Neural cell (in vitro differentiated cells): ENCODE measurements at regions not wholly inside any gene's neighbourhood (a gene's known extent, or its start where the extent isn't known, plus 50 kb on each side); places are given as distances from the start of the nearest gene placed in this dataset.

ENCODE experiments used
- H2AFZ ChIP-seq: fragments of 200-600, 300-800 bp; sonication (generic), shearing (Covaris generic); 2 replicates; pipeline ENCODE4 v1.6.0; 2014; ENCODE audit warnings: low read depth, mild to moderate bottlenecking, antibody characterized with exemption, low read length, moderate library complexity
- H3F3A ChIP-seq: fragments of 200-600 bp; shearing (Covaris generic); 2 replicates; pipeline ENCODE4 v1.6.1; 2016; ENCODE audit warnings: mild to moderate bottlenecking, moderate library complexity, mixed read lengths, antibody characterized with exemption, low read length; ENCODE audit not compliant: insufficient read depth, poor library complexity, severe bottlenecking
- H3K27ac ChIP-seq: fragments of 200-600, 300-800 bp; sonication (generic), shearing (Covaris generic); 2 replicates; pipeline ENCODE4 v1.5.1; 2014; ENCODE audit warnings: mild to moderate bottlenecking, low read length, moderate library complexity
- H3K27me3 ChIP-seq: fragments of 300-800, 200-600 bp; sonication (generic), shearing (Covaris generic); 2 replicates; pipeline ENCODE4 v1.6.0; 2014; ENCODE audit warnings: mild to moderate bottlenecking, low read depth, low read length, moderate library complexity; ENCODE audit not compliant: insufficient read depth
- H3K36me3 ChIP-seq: fragments of 300-800, 200-600 bp; sonication (generic), shearing (Covaris generic); 2 replicates; pipeline ENCODE4 v1.5.1; 2014; ENCODE audit warnings: mild to moderate bottlenecking, antibody characterized with exemption, low read length, moderate library complexity; ENCODE audit not compliant: insufficient read depth
- H3K4me2 ChIP-seq: fragments of 300-800, 200-600 bp; sonication (generic), shearing (Covaris generic); 2 replicates; pipeline ENCODE4 v1.6.0; 2014; ENCODE audit warnings: mild to moderate bottlenecking, low read length
- H3K4me3 ChIP-seq: fragments of 300-800, 200-600 bp; sonication (generic), shearing (Covaris generic); 2 replicates; pipeline ENCODE4 v1.5.1; 2014; ENCODE audit warnings: mild to moderate bottlenecking, low read length, moderate library complexity
- H3K79me2 ChIP-seq: fragments of 200-600 bp; shearing (Covaris generic); replicated peaks from 2 replicates; pipeline ENCODE4 v1.6.0; 2014; ENCODE audit warnings: mild to moderate bottlenecking, low read length, moderate library complexity; ENCODE audit not compliant: insufficient read depth
- H3K9ac ChIP-seq: fragments of 300-800, 200-600 bp; sonication (generic), shearing (Covaris generic); 2 replicates; pipeline ENCODE4 v1.6.1; 2016; ENCODE audit warnings: mild to moderate bottlenecking, low read length, mixed read lengths
- H3K9me2 ChIP-seq: fragments of 200-600 bp; shearing (Covaris generic); 2 replicates; pipeline ENCODE4 v1.6.1; 2016; ENCODE audit warnings: mild to moderate bottlenecking, low read length, mixed read lengths; ENCODE audit not compliant: insufficient read depth
- H3K9me3 ChIP-seq: fragments of 200-600, 300-800 bp; sonication (generic), shearing (Covaris generic); 2 replicates; pipeline ENCODE4 v1.6.1; 2016; ENCODE audit warnings: mild to moderate bottlenecking, mixed run types, low read length, moderate library complexity, mixed read lengths
- H4K20me1 ChIP-seq: fragments of 200-600 bp; shearing (Covaris generic); 2 replicates; pipeline ENCODE4 v1.6.1; 2016; ENCODE audit warnings: mild to moderate bottlenecking, mixed run types; ENCODE audit not compliant: insufficient read depth
- CTCF ChIP-seq: fragments of 450-650 bp; IDR thresholded peaks from 2 replicates; pipeline ENCODE4 v1.5.1; 2014; ENCODE audit warnings: antibody characterized with exemption, mild to moderate bottlenecking, moderate library complexity; ENCODE audit not compliant: poor library complexity, severe bottlenecking
- EP300 ChIP-seq: fragments of 450-650 bp; conservative IDR thresholded peaks from 2 replicates; pipeline ENCODE4 v1.6.1; 2014; ENCODE audit warnings: antibody characterized with exemption, mild to moderate bottlenecking, moderate library complexity; ENCODE audit not compliant: poor library complexity, severe bottlenecking
- EZH2 ChIP-seq: fragments of 200-600, 300-800 bp; shearing (Covaris generic), sonication (generic); IDR thresholded peaks from 2 replicates; pipeline ENCODE4 v1.6.1; 2014; ENCODE audit warnings: antibody characterized with exemption, low read length, borderline replicate concordance, mild to moderate bottlenecking; ENCODE audit not compliant: insufficient read depth, poor library complexity, severe bottlenecking
- MXI1 ChIP-seq: fragments of 450-650 bp; conservative IDR thresholded peaks from 2 replicates; pipeline ENCODE4 v1.6.1; 2014; ENCODE audit warnings: antibody characterized with exemption, mild to moderate bottlenecking; ENCODE audit not compliant: poor library complexity, severe bottlenecking
- POLR2AphosphoS5 ChIP-seq: IDR thresholded peaks from 2 replicates; pipeline ENCODE4 v1.6.1; 2012
- RAD21 ChIP-seq: fragments of 450-650 bp; conservative IDR thresholded peaks from 2 replicates; pipeline ENCODE4 v1.6.1; 2014; ENCODE audit warnings: antibody characterized with exemption, mild to moderate bottlenecking, moderate library complexity
- REST ChIP-seq: IDR thresholded peaks from 2 replicates; pipeline ENCODE4 v1.6.1; 2012; ENCODE audit warnings: borderline replicate concordance
- SMC3 ChIP-seq: fragments of 450-650 bp; conservative IDR thresholded peaks from 2 replicates; pipeline ENCODE4 v1.6.1; 2014; ENCODE audit warnings: antibody characterized with exemption, mild to moderate bottlenecking, moderate library complexity; ENCODE audit not compliant: poor library complexity
- TAF1 ChIP-seq: IDR thresholded peaks from 2 replicates; pipeline ENCODE4 v1.6.1; 2012; ENCODE audit warnings: low read depth

GRCh38 chr5:67337751-67338150 lies 141.2 kb upstream of the CD180 start:
- TF ChIP-seq EZH2 = no peak
- no peaks in the 10 kb centered on the region for H4K20me1 ChIP-seq
- no peak overlapping the region for H3K27ac ChIP-seq
- no peak overlapping the region for H3K4me2 ChIP-seq
- H3K4me3 ChIP-seq = no peak overlapping the region
- no peaks in the 10 kb centered on the region for H3K79me2 ChIP-seq
- no peaks in the 10 kb centered on the region for H3K9me3 ChIP-seq
- no peaks in the 10 kb centered on the region for H3K36me3 ChIP-seq
- H3K9me2 ChIP-seq = no peaks in the 10 kb centered on the region
- no peak overlapping the region for H2AFZ ChIP-seq
- no peaks in the 10 kb centered on the region for H3K27me3 ChIP-seq
- no peaks in the 10 kb centered on the region for H3F3A ChIP-seq
- no peak overlapping the region for H3K9ac ChIP-seq

GRCh38 chr5:67335426-67335825 lies 138.8 kb upstream of the CD180 start:
- Histone ChIP-seq H3K27me3 (no peaks in the 10 kb centered on the region), H3K9ac (no peak overlapping the region), H3K36me3 (no peaks in the 10 kb centered on the region), H3K9me2 (no peaks in the 10 kb centered on the region), H3K4me2 (no peak overlapping the region), H3F3A (no peaks in the 10 kb centered on the region), H4K20me1 (no peaks in the 10 kb centered on the region), H2AFZ (no peak overlapping the region), H3K4me3 (no peak overlapping the region), H3K9me3 (no peaks in the 10 kb centered on the region), H3K27ac (no peak overlapping the region), H3K79me2 (no peaks in the 10 kb centered on the region)
- TF ChIP-seq POLR2AphosphoS5 (no peak), EP300 (no peak), EZH2 (no peak), SMC3 (no peak), CTCF (no peak), REST (no peak), RAD21 (no peak), TAF1 (no peak), MXI1 (no peak)

- H4K20me1 ChIP-seq = no peaks in the 10 kb centered on the region
- no peaks in the 10 kb centered on the region for H3K79me2 ChIP-seq
- H3F3A ChIP-seq = no peaks in the 10 kb centered on the region
- no peaks in the 10 kb centered on the region for H3K9me2 ChIP-seq
- H2AFZ ChIP-seq = no peak overlapping the region
- no peak for TF ChIP-seq POLR2AphosphoS5
- no peak for TF ChIP-seq TAF1
- no peak for TF ChIP-seq MXI1
- TF ChIP-seq RAD21 = no peak
- TF ChIP-seq REST = no peak
- no peak overlapping the region for H3K27ac ChIP-seq
- H3K27me3 ChIP-seq = no peaks in the 10 kb centered on the region
- H3K9me3 ChIP-seq = no peaks in the 10 kb centered on the region
- no peak overlapping the region for H3K4me3 ChIP-seq
- no peak overlapping the region for H3K4me2 ChIP-seq
- H3K9ac ChIP-seq = no peak overlapping the region
- H3K36me3 ChIP-seq = no peaks in the 10 kb centered on the region
Observed at GRCh38 chr5:67334373-67334772, 137.8 kb upstream of the CD180 start.
